ENCODE measurements at regions not wholly inside any gene's neighbourhood (a gene's known extent, or its start where the extent isn't known, plus 50 kb on each side); places are given as distances from the start of the nearest gene placed in this dataset.

DNA sequence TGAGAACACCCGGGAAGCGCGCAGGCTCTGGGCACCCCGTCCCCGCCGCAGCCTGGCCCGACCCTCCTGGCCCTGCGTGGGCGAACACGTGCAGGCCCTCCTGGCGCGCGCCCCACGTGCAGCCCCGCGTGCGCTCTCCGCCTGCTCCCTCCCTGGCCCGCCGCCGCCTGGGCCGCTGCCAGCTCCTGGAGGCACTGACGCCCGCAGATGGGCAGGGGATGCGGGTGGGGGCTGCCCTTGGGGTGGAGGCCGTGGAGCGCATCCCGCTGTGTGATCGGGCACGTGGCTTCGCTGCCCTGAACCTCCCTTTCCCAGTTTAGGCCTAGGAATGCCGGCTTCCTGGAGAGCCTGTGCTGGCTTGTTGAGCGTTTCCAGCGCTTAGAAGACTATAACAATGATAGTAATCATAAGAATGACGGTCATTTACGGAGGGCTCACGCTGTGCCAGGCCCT is 104.6 kb upstream of the SLC6A6 start:
- TF ChIP-seq, protein P1, sequence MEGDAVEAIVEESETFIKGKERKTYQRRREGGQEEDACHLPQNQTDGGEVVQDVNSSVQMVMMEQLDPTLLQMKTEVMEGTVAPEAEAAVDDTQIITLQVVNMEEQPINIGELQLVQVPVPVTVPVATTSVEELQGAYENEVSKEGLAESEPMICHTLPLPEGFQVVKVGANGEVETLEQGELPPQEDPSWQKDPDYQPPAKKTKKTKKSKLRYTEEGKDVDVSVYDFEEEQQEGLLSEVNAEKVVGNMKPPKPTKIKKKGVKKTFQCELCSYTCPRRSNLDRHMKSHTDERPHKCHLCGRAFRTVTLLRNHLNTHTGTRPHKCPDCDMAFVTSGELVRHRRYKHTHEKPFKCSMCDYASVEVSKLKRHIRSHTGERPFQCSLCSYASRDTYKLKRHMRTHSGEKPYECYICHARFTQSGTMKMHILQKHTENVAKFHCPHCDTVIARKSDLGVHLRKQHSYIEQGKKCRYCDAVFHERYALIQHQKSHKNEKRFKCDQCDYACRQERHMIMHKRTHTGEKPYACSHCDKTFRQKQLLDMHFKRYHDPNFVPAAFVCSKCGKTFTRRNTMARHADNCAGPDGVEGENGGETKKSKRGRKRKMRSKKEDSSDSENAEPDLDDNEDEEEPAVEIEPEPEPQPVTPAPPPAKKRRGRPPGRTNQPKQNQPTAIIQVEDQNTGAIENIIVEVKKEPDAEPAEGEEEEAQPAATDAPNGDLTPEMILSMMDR (IDR thresholded peaks at IDR 0.05; ENCODE audit: low read depth, low read length) = no peak
- H3K4me3 ChIP-seq (replicated peaks in 1 of 2; ENCODE audit: low read depth in 2 of 2, low read length in 2 of 2) = no peak overlapping the region
- DNase-seq (ENCODE audit: low read depth in 2 of 2) = peak in 1 of 2 donors; percentile 40

DNA sequence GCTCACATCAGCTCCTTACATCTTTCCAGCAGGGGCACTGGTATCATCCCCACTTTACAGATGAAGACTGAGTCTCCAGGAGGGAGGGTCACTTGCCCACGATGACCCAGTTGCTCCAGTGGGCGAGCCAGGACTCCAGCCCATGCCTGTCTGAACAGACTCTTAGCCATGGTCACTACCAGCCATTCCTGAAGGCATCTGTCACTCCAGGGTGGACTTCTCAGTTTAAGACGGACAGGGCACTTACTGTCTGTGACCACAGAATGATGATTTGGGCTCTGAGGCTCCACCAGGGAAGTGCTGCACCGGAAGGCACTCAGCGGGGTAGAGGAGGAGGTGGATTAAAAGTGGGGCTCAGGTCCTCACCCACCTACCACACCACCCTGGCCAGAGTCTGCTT is 104.0 kb upstream of the SLC6A6 start:
- TF ChIP-seq, protein P1 (IDR thresholded peaks at IDR 0.05; ENCODE audit: low read depth, low read length) = no peak
- no peak for DNase-seq (ENCODE audit: low read depth in 2 of 2)

DNA sequence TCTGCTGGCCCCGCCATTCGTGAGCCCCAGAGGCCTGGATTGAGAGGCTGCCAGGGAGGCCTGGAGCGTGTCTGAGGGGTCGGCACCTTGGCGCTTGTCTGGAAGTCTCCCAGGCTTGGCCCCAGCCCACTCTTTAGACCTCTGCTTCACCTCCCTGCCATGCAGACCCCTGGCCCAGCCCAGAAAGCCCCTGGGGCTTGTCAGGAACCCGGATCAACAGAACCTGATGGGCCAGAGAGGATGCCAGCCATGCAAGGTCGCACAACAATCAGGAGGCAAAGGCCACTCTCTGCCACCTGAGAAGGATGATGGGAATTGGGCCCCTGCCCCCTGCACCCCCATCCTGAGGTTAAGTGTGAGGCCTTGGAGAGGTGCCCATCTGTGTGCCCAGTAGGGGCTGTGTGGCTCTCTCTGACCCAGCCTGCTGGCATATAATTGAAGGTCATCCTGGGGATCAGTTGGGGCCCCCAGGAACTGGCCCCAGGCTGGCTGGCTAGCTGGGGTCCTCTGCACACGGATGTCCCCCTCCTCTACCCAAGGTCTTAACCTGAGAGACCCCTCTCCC is 103.3 kb upstream of the SLC6A6 start:
- no peak overlapping the region for H3K4me3 ChIP-seq (replicated peaks in 1 of 2; ENCODE audit: low read depth in 2 of 2, low read length in 2 of 2)
- DNase-seq (ENCODE audit: low read depth in 2 of 2) = no peak
- TF ChIP-seq, protein P1 (IDR thresholded peaks at IDR 0.05; ENCODE audit: low read depth, low read length) = no peak

More for the DNA sequence above, 104.0 kb upstream of the SLC6A6 start:
- H3K4me3 ChIP-seq (replicated peaks in 1 of 2; ENCODE audit: low read depth in 2 of 2, low read length in 2 of 2) = no peak overlapping the region

DNA sequence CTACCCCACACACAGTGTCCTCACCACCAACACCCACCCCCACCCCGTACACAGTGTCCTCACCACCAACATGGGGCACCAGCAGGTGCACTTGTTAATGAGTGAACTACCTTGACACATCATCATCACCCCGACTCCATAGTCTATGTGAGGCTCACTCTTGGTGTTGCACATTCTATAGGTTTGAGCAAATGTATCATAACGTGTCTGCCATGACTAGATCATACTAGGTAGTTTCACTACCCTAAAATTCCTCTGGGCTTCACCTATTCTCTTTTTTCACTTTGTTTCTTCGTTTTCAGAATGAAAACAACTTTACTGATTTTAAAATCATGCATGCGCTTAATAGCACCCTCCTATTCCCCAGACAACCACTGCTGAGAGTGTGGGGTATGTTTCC is 102.6 kb upstream of the SLC6A6 start:
- H3K4me3 ChIP-seq (replicated peaks in 1 of 2; ENCODE audit: low read depth in 2 of 2, low read length in 2 of 2) = no peak overlapping the region
- DNase-seq (ENCODE audit: low read depth in 2 of 2) = no peak
- TF ChIP-seq, protein P1 (IDR thresholded peaks at IDR 0.05; ENCODE audit: low read depth, low read length) = no peak

DNA sequence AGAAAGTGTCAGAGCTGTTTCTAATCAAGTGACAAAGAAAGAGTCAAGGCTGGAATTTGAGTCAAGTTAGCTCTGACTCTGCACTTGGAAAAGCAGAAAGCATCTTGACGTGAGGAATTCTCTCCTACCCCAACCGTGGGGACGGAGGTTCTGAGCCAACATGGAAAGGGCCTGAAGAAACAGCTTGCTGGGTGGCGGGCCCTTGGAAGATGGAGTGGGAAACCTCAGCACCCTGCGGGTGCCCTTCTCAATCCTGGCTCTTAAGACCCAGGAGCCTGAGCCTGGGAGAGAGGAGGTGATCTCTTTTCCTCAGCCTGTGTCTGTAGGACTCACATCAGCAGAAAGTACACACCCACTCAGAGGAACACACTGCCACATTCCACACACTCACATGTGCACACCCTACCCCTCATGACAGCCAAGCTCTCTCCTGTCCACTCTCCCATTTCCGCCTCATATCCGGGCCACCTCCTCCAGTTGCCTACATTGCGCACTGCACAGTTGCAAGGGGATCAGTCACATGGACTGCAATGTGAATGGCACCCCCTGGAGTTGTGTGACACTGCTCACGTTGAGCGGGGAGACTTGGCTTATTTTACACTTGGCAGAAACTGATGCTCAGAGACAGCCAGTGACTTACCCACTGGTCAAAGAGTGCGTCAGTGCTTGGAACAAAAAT is 101.5 kb upstream of the SLC6A6 start:
- no peak overlapping the region for H3K4me3 ChIP-seq (replicated peaks in 1 of 2; ENCODE audit: low read depth in 2 of 2, low read length in 2 of 2)
- TF ChIP-seq, protein P1 (IDR thresholded peaks at IDR 0.05; ENCODE audit: low read depth, low read length) = no peak
- DNase-seq (ENCODE audit: low read depth in 2 of 2) = peak in 1 of 2 donors; percentile 6

DNA sequence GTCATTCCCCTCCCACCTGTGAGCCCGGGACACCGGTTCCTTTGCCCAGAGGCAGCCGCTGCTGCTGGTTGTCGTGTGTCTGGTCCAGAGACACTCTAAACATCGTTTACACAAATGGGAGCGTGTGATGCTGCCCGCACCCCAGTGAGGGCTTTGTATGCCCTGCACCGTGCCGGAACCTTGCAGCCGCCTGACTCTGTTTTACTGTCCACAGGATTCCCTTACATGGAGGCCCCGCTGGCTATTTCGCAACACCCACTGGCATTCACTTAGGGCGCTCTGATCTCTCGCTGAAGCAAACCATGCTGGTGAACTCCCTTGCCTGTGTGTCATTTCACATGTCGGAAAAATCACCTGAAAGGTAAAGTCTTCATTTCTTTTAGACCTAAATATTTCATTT is 100.8 kb upstream of the SLC6A6 start:
- TF ChIP-seq, protein P1 (IDR thresholded peaks at IDR 0.05; ENCODE audit: low read depth, low read length) = no peak
- peak in 1 of 2 donors; percentile 22 for DNase-seq (ENCODE audit: low read depth in 2 of 2)
- no peak overlapping the region for H3K4me3 ChIP-seq (replicated peaks in 1 of 2; ENCODE audit: low read depth in 2 of 2, low read length in 2 of 2)

All from cardiac fibroblast (primary cell).